CD4-positive, alpha-beta T cell treated with Interleukin-15 for 1 hour (primary cell): ENCODE measurements at regions not wholly inside any gene's neighbourhood (a gene's known extent, or its start where the extent isn't known, plus 50 kb on each side); places are given as distances from the start of the nearest gene placed in this dataset.
"Not testable (repeated sequence)": the region's sequence is repeated elsewhere in the genome, so short reads cannot be mapped to it uniquely, and the experiment has no call there.

ENCODE experiments used
- DNase-seq: peaks from one replicate; pipeline ENCODE4 v3.0.0-alpha.2; 2020

DNA sequence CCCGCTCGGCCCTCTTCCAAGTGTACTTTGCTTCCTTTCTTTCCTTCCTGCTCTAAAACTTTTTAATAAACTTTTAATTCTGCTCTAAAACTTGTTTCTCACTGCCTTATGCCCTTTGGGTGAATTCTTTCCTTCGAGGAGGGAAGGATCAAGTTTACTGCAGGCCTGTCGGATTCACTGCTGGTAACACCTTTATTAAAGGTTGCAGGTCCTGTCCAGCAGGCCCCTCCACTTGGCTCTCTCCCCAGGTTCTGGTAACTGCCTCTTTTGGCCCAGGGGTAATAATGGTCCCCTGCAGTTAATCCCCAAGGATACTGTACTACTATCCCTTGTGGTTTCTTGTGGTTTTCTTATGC lies 152.7 kb upstream of the EEA1 start:
- no peak for DNase-seq

DNA sequence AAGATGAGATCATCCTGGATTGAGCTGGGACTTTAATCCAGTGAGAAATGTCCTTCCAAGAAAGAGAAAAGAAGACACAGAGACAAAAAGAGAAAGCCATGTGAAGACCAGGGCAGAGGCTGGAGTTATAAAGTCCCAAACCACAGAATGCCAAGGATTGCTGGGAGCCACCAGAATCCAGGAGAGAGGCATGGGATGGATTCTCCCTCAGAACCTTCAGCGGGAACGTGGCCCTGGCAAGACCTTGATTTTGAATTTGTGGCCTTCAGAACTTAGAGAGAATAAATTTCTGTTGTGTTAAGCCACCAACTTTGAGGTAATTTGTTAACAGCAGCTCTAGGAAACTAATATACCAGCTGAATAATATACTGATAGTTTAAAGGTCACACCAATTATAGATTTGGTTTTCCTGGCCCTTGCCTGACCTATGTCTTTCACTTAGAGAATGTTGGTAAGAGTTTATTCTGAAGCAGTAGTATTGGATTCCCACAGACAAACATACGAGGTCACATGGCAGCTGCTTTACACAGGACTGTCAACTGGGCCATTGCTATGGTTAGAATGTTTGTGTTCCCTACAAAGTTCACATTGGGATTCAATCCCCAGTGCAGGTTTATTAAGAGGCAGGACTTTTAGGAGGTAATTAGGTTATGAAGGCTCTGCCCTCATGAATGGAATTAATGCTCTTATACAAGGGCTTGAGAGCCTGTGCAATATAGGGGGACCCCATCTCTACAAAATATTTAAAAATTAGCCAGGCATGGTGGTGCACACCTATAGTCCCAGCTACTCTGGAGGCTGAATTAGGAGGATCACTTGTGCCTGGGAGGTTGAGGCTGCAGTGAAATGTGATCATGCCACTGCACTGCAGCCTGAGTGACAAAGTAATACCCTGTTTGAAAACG lies 156.5 kb upstream of the EEA1 start:
- DNase-seq, result no peak

DNA sequence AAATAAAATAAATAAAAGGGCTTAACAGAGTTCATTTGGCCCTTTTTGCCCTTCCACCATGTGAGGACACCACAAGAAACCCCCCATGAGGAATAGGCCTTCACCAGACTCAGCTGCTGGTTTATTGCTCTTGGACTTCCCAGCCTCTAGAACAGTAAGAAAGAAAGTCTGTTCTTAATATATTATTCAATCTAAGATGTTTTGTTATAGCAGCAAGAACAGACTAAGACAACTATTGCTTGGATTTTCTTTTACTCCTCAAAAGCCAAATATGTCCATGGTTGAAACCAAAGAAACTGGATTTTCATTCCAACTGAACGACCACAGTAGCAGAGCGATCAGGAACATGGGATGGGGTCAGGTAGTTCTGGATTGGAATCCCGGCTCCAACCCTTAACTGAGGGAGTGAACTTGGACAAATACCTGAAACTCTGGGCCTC lies 157.2 kb upstream of the EEA1 start:
- DNase-seq, result no peak

DNA sequence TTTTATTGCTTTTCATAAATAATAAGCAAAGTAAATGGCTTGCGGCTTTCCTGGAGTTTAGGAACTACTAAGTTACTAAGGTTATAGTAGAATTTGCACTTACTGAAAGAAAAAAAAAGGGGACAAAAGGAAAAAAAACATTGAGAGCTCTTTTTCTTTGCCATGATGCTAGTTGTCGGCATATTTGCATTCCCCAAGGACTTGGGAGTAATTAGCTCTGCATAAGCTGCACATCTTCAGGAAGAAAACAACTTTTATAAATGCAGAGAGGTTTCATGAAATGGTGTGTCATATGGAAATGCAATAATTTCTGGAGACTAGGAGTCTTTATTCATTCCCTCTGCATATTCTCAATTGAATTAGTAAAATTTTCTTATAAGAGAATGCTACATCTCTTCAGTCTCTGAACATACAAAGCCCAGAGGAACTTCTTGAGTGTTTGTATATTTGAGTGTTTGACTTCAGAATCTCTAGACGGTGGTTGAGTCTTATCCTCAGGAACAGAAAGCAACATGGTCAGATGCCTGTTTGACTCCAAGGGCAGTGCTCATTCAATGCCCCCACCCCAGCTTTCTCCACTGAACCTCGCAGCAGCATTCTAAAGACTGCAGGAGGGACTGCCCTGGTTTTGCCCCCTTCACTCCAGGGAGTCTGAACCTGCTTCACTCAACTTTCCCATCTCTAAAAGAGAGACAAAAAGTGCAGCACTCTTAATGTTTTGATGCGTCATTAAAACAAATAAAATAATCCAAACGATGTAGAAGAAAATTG lies 158.9 kb upstream of the EEA1 start:
- DNase-seq, result no peak

DNA sequence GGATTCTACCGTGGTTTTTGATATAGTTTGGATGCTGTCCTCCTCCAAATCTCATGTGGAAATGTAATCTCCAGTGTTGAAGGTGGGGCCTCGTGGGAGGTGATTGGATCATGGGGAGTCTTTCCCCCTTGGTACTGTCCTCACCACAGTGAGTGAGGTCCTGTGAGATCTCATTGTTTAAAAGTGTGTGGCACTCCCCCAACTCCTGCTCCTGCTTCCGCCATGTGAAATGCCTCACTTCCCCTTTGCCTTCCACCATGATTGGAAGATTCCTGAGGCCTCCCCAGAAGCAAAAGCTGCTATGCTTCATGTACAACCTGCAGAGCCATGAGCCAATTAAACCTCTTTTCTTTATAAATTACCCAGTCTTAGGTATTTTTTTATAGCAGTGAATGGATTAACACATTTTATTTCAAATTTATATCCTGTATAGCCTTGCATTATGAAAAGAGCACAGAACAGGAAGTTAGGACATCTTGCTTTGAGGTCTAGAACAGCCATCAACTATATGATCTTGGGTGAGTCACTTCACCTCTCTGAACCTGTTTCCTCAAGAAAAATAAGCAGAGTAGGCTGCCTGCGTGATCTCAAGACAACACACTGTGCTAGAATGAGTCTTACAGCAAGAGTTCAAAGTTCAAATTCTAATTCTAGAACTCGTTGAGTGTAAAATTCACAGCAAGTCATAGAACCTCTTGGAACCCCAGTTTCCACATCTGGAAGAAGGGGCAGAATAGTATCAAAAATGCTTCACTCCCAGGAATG lies 160.9 kb upstream of the EEA1 start:
- no peak for DNase-seq

DNA sequence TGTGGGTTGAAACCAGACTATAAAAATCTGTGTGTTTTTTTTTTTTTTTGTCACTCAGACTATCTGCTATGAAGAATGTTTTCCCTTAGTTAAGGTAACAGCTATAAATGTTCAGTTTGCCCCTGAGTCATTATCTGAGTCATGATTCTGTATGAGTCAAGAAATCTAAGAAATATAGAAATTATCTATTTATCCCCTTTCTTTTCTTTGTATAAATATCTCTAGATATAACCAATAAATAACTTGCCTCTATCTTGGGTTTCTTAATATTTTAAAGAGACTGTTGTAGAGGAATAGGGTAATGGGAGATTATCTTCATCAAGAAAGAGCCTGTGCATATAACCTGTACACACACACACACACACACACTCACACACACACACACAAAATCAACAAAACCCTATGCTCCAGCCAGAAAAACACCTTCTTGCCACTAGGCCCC lies 161.7 kb upstream of the EEA1 start:
- no peak for DNase-seq

DNA sequence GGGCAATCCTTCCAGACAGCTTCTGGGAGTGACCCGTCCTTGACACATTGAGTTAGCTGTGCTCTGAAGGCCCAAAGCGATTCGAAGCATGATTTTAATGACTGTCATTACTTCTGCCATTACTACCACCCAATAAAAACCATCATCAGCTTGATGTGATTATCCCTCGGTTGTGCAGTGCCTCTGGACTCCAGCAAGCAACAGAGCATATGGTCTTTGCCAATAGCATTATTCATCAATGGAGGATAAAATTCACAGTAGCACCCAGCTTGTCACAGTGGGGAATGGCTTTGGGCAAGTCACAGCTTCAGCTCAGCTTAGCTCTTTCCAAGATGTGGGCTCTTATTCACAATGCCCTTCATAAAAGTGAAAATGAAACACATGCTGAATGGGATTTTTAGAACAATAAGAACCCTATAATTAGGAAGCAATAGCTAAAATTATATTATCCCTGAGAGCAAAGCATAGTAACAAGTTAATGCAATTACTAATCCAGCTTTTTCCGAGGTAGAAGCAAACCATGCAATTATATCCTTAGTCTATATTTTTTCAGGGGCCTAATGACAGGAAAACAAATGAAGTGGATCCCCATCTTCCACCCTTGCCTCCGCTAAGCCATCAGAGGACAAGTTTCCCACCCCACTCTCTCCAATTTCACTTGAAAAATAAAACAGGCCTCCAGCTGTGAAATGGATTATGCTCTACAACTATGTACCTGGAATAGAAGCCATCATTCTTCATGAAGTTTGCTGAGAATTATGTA lies 163.0 kb upstream of the EEA1 start:
- DNase-seq, result no peak

DNA sequence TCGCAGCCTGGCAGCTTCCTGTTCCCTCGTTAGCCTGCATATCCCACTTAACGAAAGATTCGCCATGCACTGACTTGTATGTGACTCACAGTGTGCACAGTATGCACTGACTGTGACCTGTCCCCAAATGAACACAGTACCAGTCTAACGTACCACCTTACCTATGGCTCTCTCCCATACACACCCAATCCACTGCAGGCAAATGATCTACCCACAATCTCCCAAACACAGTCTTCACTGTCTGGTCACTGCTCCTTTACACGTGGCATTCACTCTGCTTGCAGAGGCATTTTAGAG lies 163.5 kb upstream of the EEA1 start:
- no peak for DNase-seq

DNA sequence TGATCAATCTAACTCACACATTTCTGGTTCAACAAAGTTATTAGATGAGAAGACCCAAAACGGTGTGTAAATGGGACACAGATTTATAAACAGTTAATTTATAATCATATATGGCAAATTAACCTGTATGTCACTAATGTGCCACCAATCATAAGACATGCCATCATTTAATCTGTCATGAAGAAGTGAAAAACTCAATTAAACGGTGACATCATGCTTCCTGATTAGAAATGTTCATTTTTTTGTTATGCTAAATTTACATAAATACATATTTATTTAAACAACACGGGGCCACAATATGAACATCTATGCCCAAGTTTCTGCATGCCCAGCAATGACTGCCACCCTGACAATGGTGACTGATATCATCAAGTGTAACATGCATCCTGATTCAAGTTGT lies 164.1 kb upstream of the EEA1 start:
- DNase-seq, result no peak

DNA sequence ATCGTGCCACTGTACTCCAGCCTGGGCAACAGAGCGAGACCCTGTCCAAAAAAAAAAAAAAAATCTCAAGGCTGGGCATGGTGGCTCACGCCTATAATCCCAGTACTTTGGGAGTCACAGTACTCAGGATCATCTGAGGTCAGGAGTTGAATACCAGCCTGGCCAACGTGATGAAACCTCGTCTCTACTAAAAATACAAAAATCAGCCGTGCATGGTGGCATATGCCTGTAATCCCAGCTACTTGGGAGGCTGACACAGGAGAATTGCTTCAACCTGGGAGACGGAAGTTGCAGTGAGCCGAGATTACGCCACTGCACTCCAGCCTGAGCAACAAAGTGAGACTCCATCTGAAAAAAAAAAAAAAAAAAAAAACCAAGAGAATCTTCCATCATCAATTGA lies 165.1 kb upstream of the EEA1 start:
- not testable (repeated sequence) for DNase-seq

DNA sequence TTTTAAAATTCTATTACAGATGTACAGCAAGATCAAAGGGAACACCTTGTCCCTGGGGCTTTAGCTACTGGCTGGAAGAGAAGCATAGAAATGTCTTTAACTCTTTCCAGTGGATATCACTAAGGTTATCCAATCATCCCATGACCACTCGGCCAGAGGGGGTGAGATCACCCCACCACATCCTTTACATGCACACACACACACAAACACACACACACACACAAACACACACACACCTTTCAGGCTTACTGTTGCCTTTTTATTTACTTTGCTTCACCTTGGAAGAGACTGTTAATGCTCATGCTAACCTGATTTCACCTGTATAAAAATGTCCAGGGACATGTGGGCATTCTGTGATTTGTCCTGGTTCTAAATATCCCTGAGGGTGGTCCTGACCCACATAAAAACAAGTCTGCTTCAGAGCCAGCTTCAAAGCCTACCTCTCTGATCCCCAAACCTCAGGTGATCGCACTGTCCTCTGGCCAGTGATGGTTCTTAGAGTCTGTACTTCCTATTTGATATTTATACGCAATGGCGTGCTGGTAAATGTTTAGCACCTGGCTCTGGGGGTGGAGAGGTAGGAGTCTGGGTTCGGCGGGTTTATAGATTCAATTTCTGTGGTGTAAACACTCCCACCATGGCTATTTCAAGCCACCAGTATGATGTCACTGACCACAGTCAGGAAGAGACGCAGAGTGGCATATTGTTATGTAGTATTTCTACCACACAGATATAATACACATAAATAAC lies 166.1 kb upstream of the EEA1 start:
- no peak for DNase-seq

DNA sequence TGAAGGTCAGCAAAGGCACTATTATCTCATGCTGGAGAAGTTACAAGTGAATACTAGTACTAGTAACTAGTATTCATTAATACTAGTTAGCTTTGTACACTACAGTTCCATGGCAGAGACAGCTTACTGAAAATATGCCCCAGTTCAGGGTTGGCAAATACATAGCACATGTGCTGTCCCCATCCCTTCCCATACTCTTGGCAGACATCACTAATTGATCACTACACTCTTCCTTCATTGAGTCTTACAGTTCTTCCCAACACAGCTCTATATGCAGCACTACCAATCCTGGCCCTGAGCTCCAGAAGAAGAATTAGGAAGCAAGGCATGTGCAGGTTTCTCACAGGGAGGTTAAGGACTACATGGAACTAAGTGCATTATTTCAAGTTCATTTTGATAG lies 168.3 kb upstream of the EEA1 start:
- no peak for DNase-seq

DNA sequence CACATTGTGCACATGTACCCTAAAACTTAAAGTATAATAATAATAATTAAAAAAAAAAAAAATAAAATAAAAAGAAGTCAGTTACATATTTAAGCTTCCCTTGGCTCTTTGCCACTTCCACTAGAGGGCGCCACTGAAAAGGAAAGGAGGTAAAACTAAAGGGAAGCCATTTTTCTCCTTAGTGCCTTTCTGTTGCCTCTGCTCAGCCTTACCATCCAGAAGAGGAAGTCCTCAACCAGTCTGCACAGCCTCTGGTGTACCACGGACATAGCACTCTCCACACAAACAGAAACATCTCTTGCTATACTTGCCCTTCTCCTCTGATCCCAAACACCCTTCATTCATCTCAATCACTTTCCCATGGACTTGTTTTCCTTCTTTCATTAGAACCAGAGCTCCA lies 169.0 kb upstream of the EEA1 start:
- DNase-seq, result peak; percentile 70

DNA sequence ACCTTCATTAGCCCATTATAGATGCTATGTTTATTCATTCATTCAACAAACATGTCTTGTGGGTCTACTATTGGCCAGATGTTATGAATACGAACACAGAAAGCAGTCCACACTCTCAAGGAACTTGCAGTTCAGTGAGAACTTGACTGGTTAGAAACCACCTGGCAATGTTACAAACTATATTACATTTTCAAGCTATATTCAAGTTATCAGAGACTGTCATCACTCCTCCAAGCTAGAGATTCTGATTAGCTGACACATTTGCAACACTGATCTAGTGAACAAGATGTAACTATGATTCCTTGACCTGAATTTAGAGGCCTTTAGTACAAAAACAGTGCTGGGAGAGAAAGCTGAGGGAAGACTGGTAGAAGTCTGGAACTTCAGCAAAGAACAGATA lies 170.7 kb upstream of the EEA1 start:
- DNase-seq, result no peak

DNA sequence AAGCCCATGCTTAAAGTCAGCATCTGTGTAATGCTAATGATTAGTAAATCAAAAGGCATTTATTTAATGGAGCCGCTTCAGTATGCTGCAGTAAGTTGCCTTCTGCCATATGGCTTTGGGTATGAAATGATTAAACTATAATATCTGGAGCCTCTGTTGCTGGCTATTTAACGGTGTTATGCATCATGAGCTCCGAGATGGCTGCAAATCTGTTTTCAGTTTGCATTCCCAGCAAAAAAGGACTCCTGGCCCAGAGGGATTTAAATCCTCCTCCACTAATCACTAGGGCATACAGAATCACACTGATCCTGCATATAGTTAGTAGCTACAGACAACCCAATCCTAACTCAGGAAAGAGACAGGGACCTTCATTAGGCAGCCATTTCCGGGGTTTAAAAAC lies 171.5 kb upstream of the EEA1 start:
- no peak for DNase-seq

DNA sequence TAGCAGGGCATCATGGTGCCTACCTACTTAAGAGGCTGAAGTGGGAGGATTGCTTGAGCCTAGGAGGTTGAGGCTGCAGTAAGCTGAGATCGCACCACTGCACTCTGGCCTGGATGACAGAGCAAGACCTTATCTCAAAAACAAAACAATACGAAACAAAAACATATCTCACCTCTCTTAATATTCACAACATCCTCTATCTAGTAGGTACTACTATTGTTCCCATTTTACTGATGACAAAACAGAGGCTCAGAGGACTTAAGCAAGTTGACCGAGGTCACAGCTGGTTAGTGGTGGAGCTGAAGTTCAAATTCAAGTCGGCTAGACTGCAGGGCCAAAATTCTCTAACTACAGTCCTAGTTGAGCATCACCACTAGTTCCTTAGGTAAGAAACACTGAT lies 172.3 kb upstream of the EEA1 start:
- no peak for DNase-seq

DNA sequence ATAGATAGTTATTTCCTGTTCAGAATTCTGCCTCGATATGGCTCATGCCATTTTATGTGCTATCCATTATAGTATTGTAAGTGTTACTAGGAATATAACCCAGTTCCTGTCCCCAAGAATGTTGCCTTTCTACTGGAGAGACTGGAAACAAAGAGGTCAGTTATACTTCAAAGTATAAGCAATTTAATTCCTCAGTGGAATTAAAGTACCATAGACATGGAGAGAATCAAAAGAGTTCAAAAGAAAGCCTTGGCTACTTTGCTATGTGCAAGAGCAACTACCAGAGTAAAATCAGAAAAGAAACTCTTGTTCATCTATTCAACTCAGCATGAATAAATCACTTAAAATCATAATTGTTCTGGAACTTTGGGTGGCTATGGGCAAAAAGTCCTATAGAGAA lies 173.2 kb upstream of the EEA1 start:
- DNase-seq, result no peak

DNA sequence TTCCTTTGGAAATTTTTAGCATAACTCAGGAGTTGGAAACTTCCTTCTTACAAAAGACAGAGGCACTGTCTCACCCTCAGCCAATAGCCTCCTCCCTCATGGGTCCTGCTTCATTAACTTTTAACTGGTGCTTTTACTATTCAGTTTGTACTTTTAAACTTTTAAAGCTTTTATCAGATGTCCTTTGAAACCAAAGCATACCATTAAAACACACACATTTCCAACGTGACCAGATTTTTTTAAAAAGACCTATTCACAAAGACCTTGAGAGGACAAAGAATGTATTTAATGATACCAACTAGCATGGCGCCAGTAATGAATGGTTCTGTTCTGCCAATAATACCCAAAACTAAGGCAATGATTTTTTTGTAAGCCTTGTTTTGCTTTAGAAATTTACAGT lies 173.6 kb upstream of the EEA1 start:
- no peak for DNase-seq

DNA sequence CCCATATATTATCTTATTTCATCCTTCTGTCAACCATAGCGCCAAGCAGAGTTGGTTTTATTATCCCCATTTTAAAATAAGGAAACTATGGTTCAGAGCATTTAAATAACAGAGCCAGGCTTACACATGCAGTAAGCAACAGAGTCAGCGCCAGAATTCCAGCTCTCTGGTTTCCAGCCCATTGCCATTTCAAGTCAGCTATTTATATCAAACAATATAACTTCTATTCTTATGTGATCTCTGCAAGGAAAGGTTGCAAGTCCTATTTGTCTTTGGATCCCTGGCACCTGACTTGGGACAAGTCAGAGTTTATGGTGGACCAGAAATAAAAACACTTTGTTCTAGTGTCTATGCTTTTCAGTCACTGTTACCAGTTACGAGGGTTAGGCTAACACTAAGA lies 174.1 kb upstream of the EEA1 start:
- no peak for DNase-seq

DNA sequence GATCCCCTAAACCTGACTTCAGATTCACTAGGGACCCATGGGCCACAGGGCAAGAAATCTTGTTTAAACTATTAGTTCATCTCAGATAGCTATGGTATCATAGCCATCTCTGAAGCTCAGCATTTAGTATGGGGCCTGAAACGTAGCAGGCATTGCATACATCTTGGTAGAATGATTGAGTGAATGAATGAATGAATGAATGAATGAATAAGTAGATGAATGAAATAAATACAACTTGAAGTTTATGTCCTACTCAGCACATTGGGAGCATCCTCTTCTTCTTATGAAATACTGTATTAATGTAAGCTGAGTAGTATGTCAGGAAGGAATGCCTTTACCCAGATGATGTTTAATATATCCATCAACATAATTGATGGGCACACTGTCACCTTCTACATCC lies 175.4 kb upstream of the EEA1 start:
- no peak for DNase-seq

DNA sequence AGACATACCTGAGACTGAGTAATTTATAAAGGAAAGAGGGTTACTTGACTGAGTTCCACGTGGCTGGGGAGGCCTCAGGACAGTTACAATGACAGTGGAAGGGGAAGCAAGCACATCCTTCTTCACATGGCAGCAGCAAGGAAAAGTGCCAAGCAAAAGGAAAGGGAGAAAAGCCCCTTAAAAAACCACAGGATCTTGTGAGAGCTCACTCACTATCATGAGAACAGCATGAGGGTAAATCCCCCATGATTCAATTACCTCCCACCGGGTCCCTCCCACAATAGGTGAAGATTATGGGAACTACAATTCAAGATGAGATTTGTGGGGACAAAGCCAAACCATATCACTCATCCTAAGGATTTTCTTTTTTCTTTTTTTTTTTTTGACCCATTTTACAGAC lies 177.8 kb upstream of the EEA1 start:
- DNase-seq, result no peak
